GM12892 (cell line): ENCODE measurements at regions not wholly inside any gene's neighbourhood (a gene's known extent, or its start where the extent isn't known, plus 50 kb on each side); places are given as distances from the start of the nearest gene placed in this dataset.
"Not testable (repeated sequence)": the region's sequence is repeated elsewhere in the genome, so short reads cannot be mapped to it uniquely, and the experiment has no call there.

Source experiments
- POLR2A ChIP-seq: IDR thresholded peaks from 2 replicates; pipeline ENCODE4 v1.6.1; 2011; ENCODE audit warnings: low read depth, low read length, control low read depth
- POLR2AphosphoS5 ChIP-seq: IDR thresholded peaks from 2 replicates; pipeline ENCODE4 v1.6.1; 2011; ENCODE audit warnings: low read depth, low read length, control low read depth
- TAF1 ChIP-seq: IDR thresholded peaks from 2 replicates; pipeline ENCODE4 v1.6.1; 2011; ENCODE audit warnings: low read depth, mild to moderate bottlenecking, control low read depth, low read length, borderline replicate concordance

DNA sequence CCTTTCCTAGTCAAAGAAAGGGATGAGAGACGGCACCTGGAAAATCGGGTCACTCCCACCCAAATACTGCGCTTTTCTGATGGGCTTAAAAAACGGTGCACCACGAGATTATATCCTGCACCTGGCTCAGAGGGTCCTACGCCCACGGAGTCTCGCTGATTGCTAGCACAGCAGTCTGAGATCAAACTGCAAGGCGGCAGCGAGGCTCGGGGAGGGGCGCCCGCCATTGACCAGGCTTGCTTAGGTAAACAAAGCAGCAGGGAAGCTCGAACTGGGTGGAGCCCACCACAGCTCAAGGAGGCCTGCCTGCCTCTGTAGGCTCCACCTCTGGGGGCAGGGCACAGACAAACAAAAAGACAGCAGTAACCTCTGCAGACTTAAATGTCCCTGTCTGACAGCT, 309.9 kb downstream of the KIF20B start:
- not testable (repeated sequence) for TF ChIP-seq POLR2AphosphoS5, POLR2A, TAF1
